Astrocyte (in vitro differentiated cells and primary cell): ENCODE measurements at regions not wholly inside any gene's neighbourhood (a gene's known extent, or its start where the extent isn't known, plus 50 kb on each side); places are given as distances from the start of the nearest gene placed in this dataset.

ENCODE experiments used
- DNase-seq: peaks from one replicate; pipeline ENCODE4 v3.0.0-alpha.2; 2010; ENCODE audit warnings: low read depth
- FAIRE-seq: peaks from 2 replicates; lab custom pipeline; 2011; peaks lifted over from hg19 to GRCh38; lab: Jason Lieb, UNC
- H2AFZ ChIP-seq: 2 replicates; pipeline ENCODE4 v1.6.0; 2012; ENCODE audit warnings: low read depth, low read length, inconsistent platforms
- H3K27ac ChIP-seq: 2 replicates; pipeline ENCODE4 v1.5.1; 2011; ENCODE audit warnings: low read depth, low read length, inconsistent platforms
- H3K27me3 ChIP-seq: 2 replicates; pipeline ENCODE4 v1.6.0; 2011; ENCODE audit warnings: low read length, inconsistent platforms; ENCODE audit not compliant: insufficient read depth
- H3K36me3 ChIP-seq: 2 replicates; pipeline ENCODE4 v1.5.1; 2011; ENCODE audit warnings: low read length, inconsistent platforms; ENCODE audit not compliant: insufficient read depth
- H3K4me1 ChIP-seq: 2 replicates; pipeline ENCODE4 v1.5.1; 2011; ENCODE audit warnings: low read length, inconsistent platforms; ENCODE audit not compliant: insufficient read depth
- H3K4me2 ChIP-seq: 2 replicates; pipeline ENCODE4 v1.6.0; 2012; ENCODE audit warnings: low read length, inconsistent platforms
- H3K4me3 ChIP-seq: 2 replicates; pipeline ENCODE4 v1.5.1; 2011; ENCODE audit warnings: low read depth, mild to moderate bottlenecking, low read length, inconsistent platforms; ENCODE audit not compliant: insufficient read depth
- H3K79me2 ChIP-seq: 2 replicates; pipeline ENCODE4 v1.6.0; 2012; ENCODE audit warnings: mild to moderate bottlenecking, low read length, inconsistent platforms; ENCODE audit not compliant: insufficient read depth
- H3K9ac ChIP-seq: 2 replicates; pipeline ENCODE4 v1.6.0; 2012; ENCODE audit warnings: mild to moderate bottlenecking, low read length, inconsistent platforms
- H3K9me3 ChIP-seq: 2 replicates; pipeline ENCODE4 v1.5.1; 2012; ENCODE audit warnings: low read depth, mild to moderate bottlenecking, low read length, inconsistent platforms; ENCODE audit not compliant: insufficient read depth
- H4K20me1 ChIP-seq: 2 replicates; pipeline ENCODE4 v1.6.0; 2012; ENCODE audit warnings: low read length, inconsistent platforms; ENCODE audit not compliant: insufficient read depth
- H3K27ac Mint-ChIP-seq: one replicate; pipeline ENCODE4 v1.8.0; 2021; ENCODE audit warnings: mild to moderate bottlenecking, mixed read lengths; ENCODE audit not compliant: unreplicated experiment
- H3K27me3 Mint-ChIP-seq: one replicate; pipeline ENCODE4 v1.8.0; 2021; ENCODE audit warnings: low read depth, mixed read lengths; ENCODE audit not compliant: unreplicated experiment
- H3K36me3 Mint-ChIP-seq: one replicate; pipeline ENCODE4 v1.8.0; 2021; ENCODE audit warnings: low read depth, mixed read lengths; ENCODE audit not compliant: unreplicated experiment
- H3K4me1 Mint-ChIP-seq: one replicate; pipeline ENCODE4 v1.8.0; 2021; ENCODE audit warnings: low read depth, mixed read lengths; ENCODE audit not compliant: unreplicated experiment
- H3K4me3 Mint-ChIP-seq: one replicate; pipeline ENCODE4 v1.8.0; 2021; ENCODE audit warnings: mild to moderate bottlenecking, moderate library complexity, mixed read lengths; ENCODE audit not compliant: unreplicated experiment
- H3K9me3 Mint-ChIP-seq: one replicate; pipeline ENCODE4 v1.8.0; 2021; ENCODE audit warnings: mild to moderate bottlenecking, mixed read lengths; ENCODE audit not compliant: unreplicated experiment
- EZH2 ChIP-seq: IDR thresholded peaks from 2 replicates; pipeline ENCODE4 v1.6.1; 2012; ENCODE audit warnings: mild to moderate bottlenecking, low read length, inconsistent platforms; ENCODE audit not compliant: insufficient read depth
- TF ChIP-seq, protein P1 (sequence below): IDR thresholded peaks from 2 replicates; pipeline ENCODE4 v1.5.1; 2011; ENCODE audit warnings: low read depth, mild to moderate bottlenecking, inconsistent platforms, low read length, moderate library complexity; ENCODE audit not compliant: insufficient read depth

DNA sequence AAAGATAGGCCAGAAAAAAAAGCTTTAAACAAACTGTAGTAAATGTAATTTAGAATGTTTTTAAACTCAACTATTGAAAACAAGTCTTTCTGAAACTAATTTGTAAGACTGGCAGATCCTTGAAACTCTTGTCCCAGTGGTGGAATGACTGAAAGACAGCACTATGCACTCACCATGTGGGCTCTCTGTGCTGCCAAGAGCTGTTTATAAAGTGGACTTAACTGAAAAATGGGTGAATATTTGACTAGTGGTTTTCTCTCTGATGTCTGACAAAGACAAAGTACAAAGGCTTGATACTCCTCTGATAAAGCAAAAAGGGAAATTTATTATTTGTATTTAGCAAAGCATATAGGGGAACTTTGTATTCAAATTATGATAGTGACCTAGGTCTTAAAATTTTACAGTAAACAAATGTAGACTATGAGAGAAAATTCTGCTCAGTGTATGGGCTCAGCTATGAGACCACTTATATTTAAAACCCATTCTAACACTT is 635.4 kb downstream of the NR2F1-AS1 start:
- Histone ChIP-seq H3K9me3 (no peaks in the 10 kb centered on the region), H3K79me2 (no peaks in the 10 kb centered on the region), H3K4me3 (no peak overlapping the region), H3K27ac (no peak overlapping the region), H4K20me1 (no peaks in the 10 kb centered on the region), H3K4me2 (peak overlapping the region; percentile 36), H3K36me3 (no peaks in the 10 kb centered on the region), H3K4me1 (peaks cover 7% of the 10 kb centered on the region), H3K9ac (no peak overlapping the region), H3K27me3 (no peaks in the 10 kb centered on the region), H2AFZ (peak overlapping the region; percentile 2)
- Mint-ChIP-seq H3K27ac (no peak overlapping the region), H3K27me3 (no peaks in the 10 kb centered on the region), H3K4me3 (no peak overlapping the region), H3K4me1 (peaks cover 4% of the 10 kb centered on the region), H3K36me3 (no peaks in the 10 kb centered on the region), H3K9me3 (no peaks in the 10 kb centered on the region)
- peak; percentile 34 for FAIRE-seq
- TF ChIP-seq EZH2: no peak
- TF ChIP-seq, protein P1, sequence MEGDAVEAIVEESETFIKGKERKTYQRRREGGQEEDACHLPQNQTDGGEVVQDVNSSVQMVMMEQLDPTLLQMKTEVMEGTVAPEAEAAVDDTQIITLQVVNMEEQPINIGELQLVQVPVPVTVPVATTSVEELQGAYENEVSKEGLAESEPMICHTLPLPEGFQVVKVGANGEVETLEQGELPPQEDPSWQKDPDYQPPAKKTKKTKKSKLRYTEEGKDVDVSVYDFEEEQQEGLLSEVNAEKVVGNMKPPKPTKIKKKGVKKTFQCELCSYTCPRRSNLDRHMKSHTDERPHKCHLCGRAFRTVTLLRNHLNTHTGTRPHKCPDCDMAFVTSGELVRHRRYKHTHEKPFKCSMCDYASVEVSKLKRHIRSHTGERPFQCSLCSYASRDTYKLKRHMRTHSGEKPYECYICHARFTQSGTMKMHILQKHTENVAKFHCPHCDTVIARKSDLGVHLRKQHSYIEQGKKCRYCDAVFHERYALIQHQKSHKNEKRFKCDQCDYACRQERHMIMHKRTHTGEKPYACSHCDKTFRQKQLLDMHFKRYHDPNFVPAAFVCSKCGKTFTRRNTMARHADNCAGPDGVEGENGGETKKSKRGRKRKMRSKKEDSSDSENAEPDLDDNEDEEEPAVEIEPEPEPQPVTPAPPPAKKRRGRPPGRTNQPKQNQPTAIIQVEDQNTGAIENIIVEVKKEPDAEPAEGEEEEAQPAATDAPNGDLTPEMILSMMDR: no peak
- DNase-seq: peak; percentile 83

DNA sequence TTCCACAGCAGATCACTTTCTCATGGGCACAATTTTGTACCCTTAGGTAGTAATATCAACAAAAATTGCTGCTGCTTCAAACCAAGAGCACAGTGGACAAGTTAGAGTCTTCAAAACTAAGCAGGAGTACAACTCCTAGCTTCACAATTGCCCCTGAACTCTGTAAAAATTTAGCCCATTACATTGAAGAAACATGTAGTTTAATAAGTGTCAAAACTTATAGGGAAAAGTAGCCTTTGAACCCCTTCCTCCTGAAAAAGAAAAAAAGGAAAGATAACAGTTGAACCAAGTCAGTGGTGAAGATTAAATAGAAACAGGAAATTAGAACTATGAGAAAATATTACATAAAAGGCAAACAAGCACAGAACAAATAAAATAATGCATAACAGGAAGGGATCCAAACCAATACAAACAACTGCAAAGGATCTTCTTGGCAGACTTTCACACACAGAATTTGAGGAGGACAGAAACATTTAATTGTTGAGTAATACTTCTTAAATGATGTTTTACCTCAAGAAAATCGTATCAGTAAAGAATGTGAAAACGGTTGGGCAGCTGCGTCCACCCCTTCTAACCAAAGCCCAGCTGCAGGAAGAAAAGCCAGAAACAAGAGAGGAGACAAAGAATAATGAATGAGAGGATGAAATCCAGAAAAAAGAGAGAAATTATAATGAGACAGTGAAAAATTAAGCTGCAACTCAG is 636.0 kb downstream of the NR2F1-AS1 start:
- H3K9me3 Mint-ChIP-seq: no peaks in the 10 kb centered on the region
- DNase-seq (peak; percentile 92), FAIRE-seq (no peak)
- Histone ChIP-seq H3K4me3 (no peak overlapping the region), H3K36me3 (no peaks in the 10 kb centered on the region), H2AFZ (peak overlapping the region; percentile 2), H3K9me3 (no peaks in the 10 kb centered on the region), H3K27me3 (no peaks in the 10 kb centered on the region), H4K20me1 (no peaks in the 10 kb centered on the region), H3K9ac (no peak overlapping the region), H3K79me2 (no peaks in the 10 kb centered on the region), H3K4me1 (peaks cover 7% of the 10 kb centered on the region), H3K4me2 (peak overlapping the region; percentile 36), H3K27ac (no peak overlapping the region)
- peaks cover 4% of the 10 kb centered on the region for H3K4me1 Mint-ChIP-seq
- TF ChIP-seq EZH2: no peak
- TF ChIP-seq, protein P1: no peak
- no peaks in the 10 kb centered on the region for H3K27me3 Mint-ChIP-seq
- no peak overlapping the region for H3K4me3 Mint-ChIP-seq
- no peaks in the 10 kb centered on the region for H3K36me3 Mint-ChIP-seq
- H3K27ac Mint-ChIP-seq: no peak overlapping the region

DNA sequence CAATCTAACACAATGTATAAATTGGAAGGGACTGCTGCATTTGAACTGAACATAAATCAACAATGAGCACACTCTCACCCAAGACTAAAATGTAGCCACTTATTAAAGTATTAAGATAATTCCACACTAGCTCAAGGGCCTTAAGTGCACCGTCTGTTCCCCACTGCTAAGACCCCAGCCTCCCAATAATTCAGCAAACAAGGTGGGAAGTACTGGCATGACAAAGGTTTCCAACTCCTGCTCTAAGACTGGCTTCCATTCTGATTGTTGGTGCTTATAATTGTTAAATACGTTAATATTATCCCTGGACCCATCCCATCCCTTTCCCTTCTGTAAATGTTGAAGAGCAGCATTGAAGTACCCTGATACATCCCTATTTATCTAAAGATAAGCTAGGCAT is 636.7 kb downstream of the NR2F1-AS1 start:
- Histone ChIP-seq H3K4me1 (peaks cover 7% of the 10 kb centered on the region), H3K27me3 (no peaks in the 10 kb centered on the region), H3K4me2 (no peak overlapping the region), H3K4me3 (no peak overlapping the region), H2AFZ (no peak overlapping the region), H3K27ac (no peak overlapping the region), H3K79me2 (no peaks in the 10 kb centered on the region), H3K9me3 (no peaks in the 10 kb centered on the region), H3K9ac (no peak overlapping the region), H3K36me3 (no peaks in the 10 kb centered on the region), H4K20me1 (no peaks in the 10 kb centered on the region)
- H3K27me3 Mint-ChIP-seq: no peaks in the 10 kb centered on the region
- DNase-seq (no peak), FAIRE-seq (no peak)
- no peaks in the 10 kb centered on the region for H3K9me3 Mint-ChIP-seq
- H3K36me3 Mint-ChIP-seq: no peaks in the 10 kb centered on the region
- H3K4me1 Mint-ChIP-seq: peaks cover 6% of the 10 kb centered on the region
- H3K4me3 Mint-ChIP-seq: no peak overlapping the region
- H3K27ac Mint-ChIP-seq: no peak overlapping the region
- no peak for TF ChIP-seq EZH2
- TF ChIP-seq, protein P1: no peak
